HG03558 (cell line): ENCODE measurements at regions not wholly inside any gene's neighbourhood (a gene's known extent, or its start where the extent isn't known, plus 50 kb on each side); places are given as distances from the start of the nearest gene placed in this dataset.

Experiments used
- ATAC-seq: cut with Tn5 transposase; IDR thresholded peaks from one replicate; pipeline ENCODE4 v1.9.1; 2021; ENCODE audit warnings: moderate number of reproducible peaks; ENCODE audit not compliant: unreplicated experiment; ENCODE audit errors: extremely low read depth

DNA sequence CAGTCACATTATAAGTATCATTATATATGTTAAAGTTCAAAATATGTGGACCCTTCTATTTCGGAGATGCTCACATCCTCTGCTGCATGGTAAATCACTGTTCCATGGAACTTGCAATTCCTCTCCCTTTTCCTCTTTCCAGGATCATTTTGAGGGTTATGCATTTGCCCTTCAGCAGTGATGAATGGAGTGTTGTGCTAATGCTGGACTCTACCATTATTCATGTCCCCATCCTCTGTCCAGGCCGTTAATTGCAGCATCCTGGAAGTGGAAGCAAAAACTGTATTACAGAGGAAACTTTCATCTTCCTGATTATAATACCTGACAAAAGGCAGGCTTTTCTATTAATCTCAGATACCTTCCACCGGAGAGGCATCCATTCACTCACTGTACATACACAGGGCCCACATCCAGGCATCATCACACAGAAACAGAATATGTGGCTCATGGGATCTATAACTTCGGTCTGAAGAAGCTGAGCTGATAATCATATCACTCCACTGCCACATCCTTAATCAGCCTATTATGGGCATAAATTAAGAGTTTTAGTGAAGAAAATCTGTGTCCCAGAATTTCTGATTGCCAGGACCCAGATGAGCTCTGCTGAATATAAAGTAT lies 65.0 kb upstream of the ACO1 start:
- no peak for ATAC-seq

DNA sequence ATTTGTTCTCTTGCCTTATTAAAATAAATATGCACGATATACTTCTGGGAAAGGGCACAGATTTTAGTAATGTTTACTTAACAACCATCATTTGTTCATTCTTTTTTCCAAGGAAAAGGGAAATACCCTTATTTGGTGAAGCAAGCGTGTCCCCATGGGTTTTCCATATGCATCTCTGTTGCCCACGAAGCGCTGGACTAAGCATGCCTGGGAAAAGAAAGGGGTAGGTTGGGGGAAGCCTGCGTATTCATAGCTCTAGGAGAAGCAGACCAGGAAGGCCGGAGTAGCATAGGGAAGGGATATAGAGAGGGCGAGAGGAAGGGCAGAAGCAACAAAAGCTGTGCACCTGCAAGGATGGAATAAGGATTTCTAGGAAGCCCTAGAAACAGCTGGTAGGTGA lies 61.8 kb upstream of the ACO1 start:
- ATAC-seq: no peak

DNA sequence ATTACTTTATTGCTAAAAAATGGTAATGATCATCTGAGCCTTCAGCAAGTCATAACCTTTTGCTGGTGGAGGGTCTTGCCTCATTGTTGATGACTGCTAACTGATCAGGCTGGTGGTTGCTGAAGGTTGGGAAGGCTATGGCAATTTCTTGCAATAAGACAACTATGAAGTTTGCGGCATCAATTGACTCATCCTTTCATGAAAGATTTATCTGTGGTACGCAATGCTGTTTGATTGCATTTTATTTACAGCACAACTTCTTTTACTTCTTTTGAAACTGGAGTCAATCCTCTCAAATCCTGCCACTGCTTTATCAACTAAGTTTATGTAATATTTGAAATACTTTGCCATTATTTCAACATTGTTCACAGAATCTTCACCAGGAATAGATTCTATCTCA lies 58.3 kb upstream of the ACO1 start:
- ATAC-seq: no peak

DNA sequence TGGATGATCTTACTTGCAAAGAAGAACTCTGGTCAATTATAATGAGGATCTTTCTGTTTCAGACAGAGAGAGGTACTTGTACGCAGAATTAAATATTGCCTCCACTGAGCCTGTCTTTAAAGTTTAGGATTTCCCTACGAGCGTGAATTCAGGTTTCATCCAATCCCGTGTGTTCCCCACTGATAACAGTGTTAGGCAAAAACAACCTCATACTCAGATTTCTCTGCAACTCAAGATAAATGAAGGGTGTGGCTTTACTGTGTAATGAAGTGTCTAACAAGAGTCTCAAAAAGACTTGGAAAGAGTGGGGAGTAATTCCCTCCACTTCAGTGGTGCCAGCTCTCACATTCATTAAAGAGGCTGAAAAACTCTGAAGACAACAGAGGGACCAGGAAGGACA lies 53.2 kb upstream of the ACO1 start:
- no peak for ATAC-seq

DNA sequence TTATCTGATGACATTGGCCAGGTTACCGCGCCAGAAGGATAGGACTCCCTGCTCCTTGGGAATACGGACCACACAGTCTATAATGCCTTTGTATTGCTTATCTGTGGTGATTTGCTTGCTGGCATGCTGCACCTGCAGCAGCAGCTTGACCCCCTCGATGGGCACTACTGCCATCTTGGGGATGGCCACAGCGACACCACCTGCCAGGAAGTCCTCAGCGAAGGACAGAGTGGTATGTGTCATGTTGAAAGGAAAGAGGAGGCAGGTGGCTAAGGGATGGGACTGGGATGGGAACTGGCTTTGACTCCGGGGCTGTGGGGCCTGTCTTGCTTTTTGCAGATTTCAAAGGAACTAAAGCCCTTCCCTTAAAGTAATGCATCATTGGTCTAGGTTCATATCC lies 50.3 kb upstream of the ACO1 start:
- ATAC-seq: no peak
